HUES48 (cell line): ENCODE measurements at regions not wholly inside any gene's neighbourhood (a gene's known extent, or its start where the extent isn't known, plus 50 kb on each side); places are given as distances from the start of the nearest gene placed in this dataset.
"Not testable (repeated sequence)": the region's sequence is repeated elsewhere in the genome, so short reads cannot be mapped to it uniquely, and the experiment has no call there.

Experiments
- H3K27ac ChIP-seq: one replicate; pipeline ENCODE4 v1.7.0; 2013; ENCODE audit warnings: low read depth, low read length, inconsistent platforms
- H3K27me3 ChIP-seq: 2 replicates; pipeline ENCODE4 v1.6.1; 2013; ENCODE audit warnings: mild to moderate bottlenecking, low read length; ENCODE audit not compliant: control insufficient read depth, insufficient read depth
- H3K36me3 ChIP-seq: 2 replicates; pipeline ENCODE4 v1.6.1; 2013; ENCODE audit warnings: low read length; ENCODE audit not compliant: control insufficient read depth, insufficient read depth
- H3K4me1 ChIP-seq: 2 replicates; pipeline ENCODE4 v1.6.1; 2013; ENCODE audit warnings: mild to moderate bottlenecking, low read length; ENCODE audit not compliant: control insufficient read depth, insufficient read depth
- H3K4me3 ChIP-seq: 2 replicates; pipeline ENCODE4 v1.5.1; 2013; ENCODE audit warnings: mild to moderate bottlenecking, low read depth, low read length
- H3K9ac ChIP-seq: 2 replicates; pipeline ENCODE4 v1.6.1; 2013; ENCODE audit warnings: mild to moderate bottlenecking, low read depth, low read length, moderate library complexity
- H3K9me3 ChIP-seq: 2 replicates; pipeline ENCODE4 v1.6.1; 2013; ENCODE audit warnings: low read length; ENCODE audit not compliant: control insufficient read depth, insufficient read depth

GRCh38 chr6:137571854-137572253 lies 77.7 kb upstream of the OLIG3 start:
- H3K4me1 ChIP-seq: peaks cover 6% of the 10 kb centered on the region; the same call in 1 of the 2 replicates

GRCh38 chr6:137573739-137574138 lies 79.5 kb upstream of the OLIG3 start:
- no peak overlapping the region for H3K27ac ChIP-seq
- H3K9me3 ChIP-seq: no peaks in the 10 kb centered on the region
- no peak overlapping the region for H3K4me3 ChIP-seq
- peaks cover 3% of the 10 kb centered on the region; the same call in 1 of the 2 replicates for H3K4me1 ChIP-seq
- no peaks in the 10 kb centered on the region for H3K36me3 ChIP-seq
- no peak overlapping the region for H3K9ac ChIP-seq
- H3K27me3 ChIP-seq: no peaks in the 10 kb centered on the region; the same call in 1 of the 2 replicates

More at GRCh38 chr6:137571854-137572253, 77.7 kb upstream of the OLIG3 start:
- Histone ChIP-seq H3K4me3 (no peak overlapping the region), H3K27me3 (no peaks in the 10 kb centered on the region; the same call in 1 of the 2 replicates), H3K27ac (no peak overlapping the region), H3K9me3 (no peaks in the 10 kb centered on the region), H3K9ac (no peak overlapping the region), H3K36me3 (no peaks in the 10 kb centered on the region)

- Histone ChIP-seq H3K4me1 (peaks cover 8% of the 10 kb centered on the region), H3K27me3 (no peaks in the 10 kb centered on the region), H3K36me3 (no peaks in the 10 kb centered on the region), H3K9ac (no peak overlapping the region), H3K27ac (no peak overlapping the region), H3K9me3 (no peaks in the 10 kb centered on the region), H3K4me3 (no peak overlapping the region)
These were observed 85.4 kb upstream of the OLIG3 start for GRCh38 chr6:137579612-137580011.

- Histone ChIP-seq H3K4me3 (no peak overlapping the region), H3K4me1 (peaks cover 13% of the 10 kb centered on the region), H3K9ac (no peak overlapping the region), H3K27me3 (no peaks in the 10 kb centered on the region), H3K36me3 (no peaks in the 10 kb centered on the region), H3K27ac (no peak overlapping the region), H3K9me3 (no peaks in the 10 kb centered on the region)
These were observed 87.0 kb upstream of the OLIG3 start for GRCh38 chr6:137581019-137581707.

GRCh38 chr6:137583519-137583918 lies 89.3 kb upstream of the OLIG3 start:
- not testable (repeated sequence) for H3K4me3 ChIP-seq, H3K27me3 ChIP-seq, H3K36me3 ChIP-seq, H3K9ac ChIP-seq, H3K27ac ChIP-seq, H3K9me3 ChIP-seq
- peaks cover 18% of the 10 kb centered on the region for H3K4me1 ChIP-seq

- H3K9ac ChIP-seq: no peak overlapping the region
- H3K27ac ChIP-seq: no peak overlapping the region
- H3K4me3 ChIP-seq: no peak overlapping the region
- no peaks in the 10 kb centered on the region for H3K9me3 ChIP-seq
- no peaks in the 10 kb centered on the region for H3K36me3 ChIP-seq
- peaks cover 10% of the 10 kb centered on the region for H3K4me1 ChIP-seq
- H3K27me3 ChIP-seq: no peaks in the 10 kb centered on the region
These were observed 94.3 kb upstream of the OLIG3 start for GRCh38 chr6:137588472-137588871.

- Histone ChIP-seq H3K4me3 (no peak overlapping the region), H3K27ac (no peak overlapping the region)
These were observed 95.1 kb upstream of the OLIG3 start for GRCh38 chr6:137589067-137589848.

GRCh38 chr6:137590684-137591083 lies 96.5 kb upstream of the OLIG3 start:
- Histone ChIP-seq H3K27ac (no peak overlapping the region), H3K4me1 (peaks cover 10% of the 10 kb centered on the region), H3K9me3 (no peaks in the 10 kb centered on the region), H3K27me3 (no peaks in the 10 kb centered on the region), H3K4me3 (no peak overlapping the region), H3K36me3 (no peaks in the 10 kb centered on the region), H3K9ac (no peak overlapping the region)

More at GRCh38 chr6:137589067-137589848, 95.1 kb upstream of the OLIG3 start:
- H3K27me3 ChIP-seq: no peaks in the 10 kb centered on the region
- no peak overlapping the region for H3K9ac ChIP-seq
- H3K4me1 ChIP-seq: peaks cover 10% of the 10 kb centered on the region
- no peaks in the 10 kb centered on the region for H3K9me3 ChIP-seq
- no peaks in the 10 kb centered on the region for H3K36me3 ChIP-seq

- Histone ChIP-seq H3K36me3 (no peaks in the 10 kb centered on the region), H3K4me1 (no peaks in the 10 kb centered on the region), H3K4me3 (no peak overlapping the region), H3K9me3 (no peaks in the 10 kb centered on the region), H3K27me3 (no peaks in the 10 kb centered on the region), H3K9ac (no peak overlapping the region), H3K27ac (no peak overlapping the region)
These were observed 107.3 kb upstream of the OLIG3 start for GRCh38 chr6:137601471-137601870.

- H3K36me3 ChIP-seq: no peaks in the 10 kb centered on the region
- H3K4me3 ChIP-seq: no peak overlapping the region
- H3K4me1 ChIP-seq: no peaks in the 10 kb centered on the region
- no peaks in the 10 kb centered on the region for H3K9me3 ChIP-seq
- H3K27me3 ChIP-seq: no peaks in the 10 kb centered on the region
- no peak overlapping the region for H3K9ac ChIP-seq
- no peak overlapping the region for H3K27ac ChIP-seq
These were observed 108.4 kb upstream of the OLIG3 start for GRCh38 chr6:137602313-137603197.
